Glutamatergic neuron (in vitro differentiated cells): ENCODE measurements at regions not wholly inside any gene's neighbourhood (a gene's known extent, or its start where the extent isn't known, plus 50 kb on each side); places are given as distances from the start of the nearest gene placed in this dataset.

Source experiments
- DNase-seq: peaks from one replicate; pipeline ENCODE4 v3.0.0; 2022
- H3K27ac Mint-ChIP-seq: one replicate; pipeline ENCODE4 v1.8.0; 2020; ENCODE audit warnings: mild to moderate bottlenecking, mixed read lengths, inconsistent platforms; ENCODE audit not compliant: unreplicated experiment
- H3K27me3 Mint-ChIP-seq: one replicate; pipeline ENCODE4 v1.8.0; 2020; ENCODE audit warnings: mild to moderate bottlenecking, moderate library complexity, mixed read lengths, inconsistent platforms; ENCODE audit not compliant: unreplicated experiment
- H3K36me3 Mint-ChIP-seq: one replicate; pipeline ENCODE4 v1.8.0; 2020; ENCODE audit warnings: mild to moderate bottlenecking, mixed read lengths, inconsistent platforms; ENCODE audit not compliant: unreplicated experiment
- H3K4me1 Mint-ChIP-seq: one replicate; pipeline ENCODE4 v1.8.0; 2020; ENCODE audit warnings: mild to moderate bottlenecking, low read depth, mixed read lengths, inconsistent platforms; ENCODE audit not compliant: unreplicated experiment
- H3K4me3 Mint-ChIP-seq: one replicate; pipeline ENCODE4 v1.8.0; 2020; ENCODE audit warnings: mild to moderate bottlenecking, mixed read lengths, inconsistent platforms; ENCODE audit not compliant: unreplicated experiment
- H3K9me3 Mint-ChIP-seq: one replicate; pipeline ENCODE4 v1.8.0; 2020; ENCODE audit warnings: mild to moderate bottlenecking, moderate library complexity, mixed read lengths, inconsistent platforms; ENCODE audit not compliant: unreplicated experiment
- TF ChIP-seq, protein P1 (sequence below): fragments of 200-600 bp; sonication (generic); IDR thresholded peaks from one replicate; pipeline ENCODE4 v1.5.0; 2021; ENCODE audit not compliant: partially characterized antibody, unreplicated experiment

DNA sequence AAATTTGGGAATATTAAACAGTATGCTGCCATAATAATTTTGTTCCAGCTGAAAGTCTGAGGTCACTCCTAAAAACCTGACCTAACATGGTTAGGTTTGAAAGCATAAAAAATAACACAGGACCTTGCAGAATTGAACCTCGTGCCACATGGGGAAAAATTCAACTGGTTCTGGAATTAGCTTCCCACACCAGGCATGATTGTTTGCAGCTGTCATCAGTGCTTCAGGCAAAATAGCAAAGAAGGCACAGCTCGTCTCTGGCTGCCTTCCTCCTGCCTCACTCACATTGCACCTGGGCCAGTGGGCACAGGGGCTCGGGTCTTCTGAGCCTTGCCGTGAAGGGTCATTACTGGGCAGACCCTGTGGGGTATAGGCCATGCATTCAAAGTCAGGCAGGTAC is 153.8 kb upstream of the ARHGAP20 start:
- Mint-ChIP-seq H3K36me3 (no peaks in the 10 kb centered on the region), H3K27me3 (no peaks in the 10 kb centered on the region), H3K4me1 (no peaks in the 10 kb centered on the region), H3K27ac (no peak overlapping the region), H3K9me3 (no peaks in the 10 kb centered on the region), H3K4me3 (no peak overlapping the region)
- DNase-seq: no peak
- TF ChIP-seq, protein P1, sequence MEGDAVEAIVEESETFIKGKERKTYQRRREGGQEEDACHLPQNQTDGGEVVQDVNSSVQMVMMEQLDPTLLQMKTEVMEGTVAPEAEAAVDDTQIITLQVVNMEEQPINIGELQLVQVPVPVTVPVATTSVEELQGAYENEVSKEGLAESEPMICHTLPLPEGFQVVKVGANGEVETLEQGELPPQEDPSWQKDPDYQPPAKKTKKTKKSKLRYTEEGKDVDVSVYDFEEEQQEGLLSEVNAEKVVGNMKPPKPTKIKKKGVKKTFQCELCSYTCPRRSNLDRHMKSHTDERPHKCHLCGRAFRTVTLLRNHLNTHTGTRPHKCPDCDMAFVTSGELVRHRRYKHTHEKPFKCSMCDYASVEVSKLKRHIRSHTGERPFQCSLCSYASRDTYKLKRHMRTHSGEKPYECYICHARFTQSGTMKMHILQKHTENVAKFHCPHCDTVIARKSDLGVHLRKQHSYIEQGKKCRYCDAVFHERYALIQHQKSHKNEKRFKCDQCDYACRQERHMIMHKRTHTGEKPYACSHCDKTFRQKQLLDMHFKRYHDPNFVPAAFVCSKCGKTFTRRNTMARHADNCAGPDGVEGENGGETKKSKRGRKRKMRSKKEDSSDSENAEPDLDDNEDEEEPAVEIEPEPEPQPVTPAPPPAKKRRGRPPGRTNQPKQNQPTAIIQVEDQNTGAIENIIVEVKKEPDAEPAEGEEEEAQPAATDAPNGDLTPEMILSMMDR: no peak

DNA sequence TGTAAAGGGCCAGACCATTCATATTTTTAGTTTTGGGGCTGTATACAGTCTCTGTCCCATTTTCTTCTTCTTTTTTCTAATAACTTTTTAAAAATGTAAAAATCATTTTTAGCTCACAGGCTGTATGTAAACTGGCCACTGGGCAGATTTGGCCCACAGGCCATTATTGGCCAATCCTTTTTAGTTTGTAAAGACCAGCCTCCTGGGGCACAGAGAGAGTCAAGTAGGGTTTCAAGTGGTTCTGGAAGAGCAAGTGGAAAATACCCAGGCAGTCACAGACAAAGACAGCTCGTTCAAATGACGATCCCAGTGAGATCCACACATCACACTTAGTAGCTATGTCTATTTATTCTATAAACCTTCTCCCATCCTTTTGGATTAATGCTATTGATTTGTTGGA is 150.2 kb upstream of the ARHGAP20 start:
- Mint-ChIP-seq H3K9me3 (no peaks in the 10 kb centered on the region), H3K27ac (no peak overlapping the region), H3K4me1 (peaks cover 4% of the 10 kb centered on the region), H3K36me3 (no peaks in the 10 kb centered on the region), H3K4me3 (no peak overlapping the region), H3K27me3 (no peaks in the 10 kb centered on the region)
- no peak for DNase-seq
- TF ChIP-seq, protein P1: no peak

DNA sequence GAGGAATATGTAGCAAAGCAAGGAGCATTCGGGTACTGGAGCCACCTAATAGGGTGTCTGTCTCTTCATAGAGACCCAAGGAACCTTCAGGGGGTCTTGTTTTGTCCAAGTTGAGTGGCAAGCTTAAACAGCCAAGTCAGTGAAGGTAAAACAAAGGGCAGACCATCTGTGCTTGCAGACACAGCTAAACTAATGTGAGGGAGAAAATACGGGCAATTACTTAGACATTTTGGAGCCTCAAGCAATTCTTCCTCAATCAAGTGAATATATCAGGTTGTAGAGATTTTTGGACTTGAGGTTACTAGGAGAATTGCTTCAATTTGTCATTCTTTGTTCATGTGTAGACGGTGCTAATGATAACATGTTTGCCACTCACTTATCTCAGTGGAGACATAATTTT is 148.2 kb upstream of the ARHGAP20 start:
- Mint-ChIP-seq H3K9me3 (no peaks in the 10 kb centered on the region), H3K36me3 (no peaks in the 10 kb centered on the region), H3K4me1 (peaks cover 4% of the 10 kb centered on the region), H3K27me3 (no peaks in the 10 kb centered on the region), H3K4me3 (no peak overlapping the region), H3K27ac (no peak overlapping the region)
- DNase-seq: no peak
- TF ChIP-seq, protein P1: no peak

DNA sequence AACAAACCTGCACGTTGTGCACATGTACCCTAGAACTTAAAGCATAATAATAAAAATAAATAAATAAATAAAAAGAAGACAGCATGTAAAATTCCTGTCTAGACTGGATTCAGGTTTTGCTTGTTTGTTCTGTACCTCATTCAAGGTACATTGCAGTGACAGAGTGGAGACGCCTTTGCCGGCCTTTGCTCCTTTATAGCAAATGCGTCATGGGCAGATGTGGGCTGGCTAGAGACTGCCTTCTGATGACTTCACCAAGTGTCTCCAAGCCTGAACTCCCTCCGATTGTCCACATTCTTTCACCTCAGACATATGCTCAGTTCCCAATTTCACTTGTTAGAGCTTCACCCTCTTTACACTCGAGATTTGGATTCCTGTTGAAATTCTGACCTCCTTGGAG is 147.8 kb upstream of the ARHGAP20 start:
- Mint-ChIP-seq H3K4me1 (peaks cover 4% of the 10 kb centered on the region), H3K36me3 (no peaks in the 10 kb centered on the region), H3K4me3 (no peak overlapping the region), H3K27ac (no peak overlapping the region), H3K9me3 (no peaks in the 10 kb centered on the region), H3K27me3 (no peaks in the 10 kb centered on the region)
- TF ChIP-seq, protein P1: no peak
- no peak for DNase-seq

DNA sequence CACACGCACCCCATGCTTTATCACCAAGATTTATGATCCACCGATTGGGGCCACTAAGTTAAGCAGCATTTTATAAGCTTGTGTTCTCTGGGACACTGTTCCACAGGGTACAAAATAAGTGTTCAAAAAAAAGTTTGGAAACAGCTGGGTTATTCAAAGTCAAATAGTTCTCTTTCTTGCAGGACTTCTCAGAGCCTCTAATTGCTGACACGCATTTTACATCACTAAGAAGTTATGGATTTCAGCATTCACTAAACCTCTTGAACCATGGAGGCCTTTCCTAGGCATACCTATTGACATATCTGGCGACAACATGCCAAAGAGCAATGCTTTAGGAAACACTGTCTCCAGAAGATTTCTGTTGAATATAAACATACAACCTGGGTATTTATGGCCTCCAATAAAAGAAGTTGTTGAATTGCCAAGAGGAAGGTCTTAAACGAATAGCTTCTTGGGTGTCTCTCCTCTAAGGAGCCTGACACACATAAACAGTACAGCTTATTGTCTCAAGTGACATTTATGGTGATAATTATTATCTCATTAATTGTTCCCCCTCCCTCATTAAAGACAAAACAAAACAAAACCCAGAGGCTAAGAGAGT is 147.1 kb upstream of the ARHGAP20 start:
- Mint-ChIP-seq H3K36me3 (no peaks in the 10 kb centered on the region), H3K27ac (no peak overlapping the region), H3K9me3 (no peaks in the 10 kb centered on the region), H3K4me3 (no peak overlapping the region), H3K4me1 (peaks cover 4% of the 10 kb centered on the region), H3K27me3 (no peaks in the 10 kb centered on the region)
- TF ChIP-seq, protein P1: no peak
- no peak for DNase-seq
